OCI-LY7 (cell line): ENCODE measurements at regions not wholly inside any gene's neighbourhood (a gene's known extent, or its start where the extent isn't known, plus 50 kb on each side); places are given as distances from the start of the nearest gene placed in this dataset.
"Not testable (repeated sequence)": the region's sequence is repeated elsewhere in the genome, so short reads cannot be mapped to it uniquely, and the experiment has no call there.

Source experiments
- CTCF ChIP-seq: fragments of 200-600 bp; sonication (generic); conservative IDR thresholded peaks from 2 replicates; pipeline ENCODE4 v1.5.1; 2014; ENCODE audit warnings: mild to moderate bottlenecking, antibody characterized with exemption, low read length, moderate library complexity, mixed read lengths
- EZH2phosphoT487 ChIP-seq: fragments of 200-600 bp; sonication (generic); IDR thresholded peaks from 2 replicates; pipeline ENCODE4 v1.6.1; 2018; ENCODE audit warnings: low read depth, borderline replicate concordance, mild to moderate bottlenecking, mixed run types, antibody characterized with exemption, low read length, moderate library complexity, mixed read lengths

GRCh38 chr10:85504641-85505040, 862.0 kb downstream of the GRID1 start:
- TF ChIP-seq EZH2phosphoT487, CTCF: not testable (repeated sequence)
